SU-DHL-6 (cell line): ENCODE measurements at regions not wholly inside any gene's neighbourhood (a gene's known extent, or its start where the extent isn't known, plus 50 kb on each side); places are given as distances from the start of the nearest gene placed in this dataset.

Experiments
- H2AFZ ChIP-seq: fragments of 200-600 bp; sonication (generic); 2 replicates; pipeline ENCODE4 v1.6.1; 2014; ENCODE audit warnings: low read depth, mild to moderate bottlenecking, moderate library complexity, mixed read lengths, antibody characterized with exemption, low read length; ENCODE audit not compliant: severe bottlenecking
- H3F3A ChIP-seq: fragments of 200-600 bp; shearing (Covaris generic); 2 replicates; pipeline ENCODE4 v1.6.0; 2016; ENCODE audit warnings: antibody characterized with exemption, mild to moderate bottlenecking; ENCODE audit not compliant: insufficient read depth
- H3K27ac ChIP-seq: fragments of 200-600 bp; sonication (generic); 2 replicates; pipeline ENCODE4 v1.5.1; 2016; ENCODE audit warnings: low read depth, mild to moderate bottlenecking, low read length, moderate library complexity, mixed read lengths
- H3K27me3 ChIP-seq: fragments of 200-600 bp; sonication (generic), shearing (Covaris generic); 2 replicates; pipeline ENCODE4 v1.6.0; 2014; ENCODE audit warnings: mild to moderate bottlenecking, low read length
- H3K36me3 ChIP-seq: fragments of 200-600 bp; sonication (generic); 2 replicates; pipeline ENCODE4 v1.6.1; 2014; ENCODE audit warnings: mild to moderate bottlenecking, low read length, mixed read lengths
- H3K4me2 ChIP-seq: fragments of 300-600, 200-600 bp; shearing (Covaris generic), sonication (generic); 2 replicates; pipeline ENCODE4 v1.6.0; 2014; ENCODE audit warnings: low read length, low read depth, mild to moderate bottlenecking; ENCODE audit not compliant: poor library complexity, severe bottlenecking
- H3K4me3 ChIP-seq: fragments of 200-600 bp; sonication (generic); 2 replicates; pipeline ENCODE4 v1.5.1; 2014; ENCODE audit warnings: antibody characterized with exemption, low read length, mild to moderate bottlenecking, mixed read lengths; ENCODE audit not compliant: insufficient read depth, poor library complexity, severe bottlenecking
- H3K79me2 ChIP-seq: fragments of 200-600 bp; sonication (generic); 2 replicates; pipeline ENCODE4 v1.6.1; 2014; ENCODE audit warnings: mild to moderate bottlenecking, low read length, moderate library complexity; ENCODE audit not compliant: insufficient read depth
- H3K9ac ChIP-seq: fragments of 200-600 bp; sonication (generic); 2 replicates; pipeline ENCODE4 v1.7.0; 2014; ENCODE audit warnings: mild to moderate bottlenecking, low read length
- H3K9me2 ChIP-seq: fragments of 200-600 bp; sonication (generic); replicated peaks from 2 replicates; pipeline ENCODE4 v1.6.1; 2014; ENCODE audit warnings: low read length; ENCODE audit not compliant: insufficient read depth
- H3K9me3 ChIP-seq: fragments of 200-600 bp; sonication (generic); 2 replicates; pipeline ENCODE4 v1.6.1; 2014; ENCODE audit warnings: low read length, mixed read lengths; ENCODE audit not compliant: insufficient read depth
- H4K20me1 ChIP-seq: fragments of 200-600 bp; sonication (generic); 2 replicates; pipeline ENCODE4 v1.6.1; 2014; ENCODE audit warnings: low read depth, mild to moderate bottlenecking, antibody characterized with exemption, low read length, moderate library complexity, mixed read lengths
- EZH2phosphoT487 ChIP-seq: fragments of 200-600 bp; sonication (generic), shearing (Covaris generic); conservative IDR thresholded peaks from 2 replicates; pipeline ENCODE4 v1.6.1; 2018; ENCODE audit warnings: mild to moderate bottlenecking, antibody characterized with exemption, low read length, moderate library complexity, mixed read lengths
- TF ChIP-seq, protein P1 (sequence below): fragments of 200-600 bp; sonication (generic); IDR thresholded peaks from one replicate; pipeline ENCODE4 v1.5.1; 2017; ENCODE audit warnings: antibody characterized with exemption, mild to moderate bottlenecking, low read length, moderate library complexity; ENCODE audit not compliant: insufficient read depth, poor library complexity, severe bottlenecking

DNA sequence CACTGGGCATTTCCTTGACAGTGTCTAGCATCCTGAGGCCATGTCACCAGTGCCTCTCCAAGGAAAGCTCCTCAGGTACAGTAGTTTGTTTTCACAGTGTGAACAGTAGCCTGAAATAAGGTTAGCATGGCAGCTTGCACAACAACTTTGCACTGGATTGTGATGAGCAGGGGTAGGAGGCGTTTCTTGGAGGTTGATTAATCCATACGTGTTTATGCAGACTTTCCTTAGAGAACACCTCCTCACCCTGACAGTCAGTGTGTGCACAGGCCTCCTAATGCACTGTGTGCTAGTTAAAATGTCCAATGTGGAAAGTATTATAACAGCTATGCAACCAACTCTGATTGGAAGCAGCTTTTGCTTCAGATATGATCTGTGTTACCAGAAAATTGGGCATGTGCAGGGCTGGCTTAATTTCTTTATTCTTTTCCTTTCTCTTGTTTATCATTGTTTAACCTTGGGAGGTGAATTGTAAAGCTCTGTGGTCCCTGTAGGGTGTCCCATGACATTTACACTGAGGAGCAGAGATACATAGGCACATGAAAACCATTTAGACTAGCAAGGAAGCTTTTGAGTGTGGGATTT is 77.2 kb upstream of the LDAH start:
- no peaks in the 10 kb centered on the region for H3F3A ChIP-seq
- no peaks in the 10 kb centered on the region; the same call in 1 of the 2 replicates for H3K27me3 ChIP-seq
- H3K79me2 ChIP-seq: no peaks in the 10 kb centered on the region
- H3K9ac ChIP-seq: no peak overlapping the region
- no peaks in the 10 kb centered on the region for H4K20me1 ChIP-seq
- H3K9me3 ChIP-seq: no peaks in the 10 kb centered on the region
- no peaks in the 10 kb centered on the region for H3K36me3 ChIP-seq
- H2AFZ ChIP-seq: no peak overlapping the region
- TF ChIP-seq, protein P1, sequence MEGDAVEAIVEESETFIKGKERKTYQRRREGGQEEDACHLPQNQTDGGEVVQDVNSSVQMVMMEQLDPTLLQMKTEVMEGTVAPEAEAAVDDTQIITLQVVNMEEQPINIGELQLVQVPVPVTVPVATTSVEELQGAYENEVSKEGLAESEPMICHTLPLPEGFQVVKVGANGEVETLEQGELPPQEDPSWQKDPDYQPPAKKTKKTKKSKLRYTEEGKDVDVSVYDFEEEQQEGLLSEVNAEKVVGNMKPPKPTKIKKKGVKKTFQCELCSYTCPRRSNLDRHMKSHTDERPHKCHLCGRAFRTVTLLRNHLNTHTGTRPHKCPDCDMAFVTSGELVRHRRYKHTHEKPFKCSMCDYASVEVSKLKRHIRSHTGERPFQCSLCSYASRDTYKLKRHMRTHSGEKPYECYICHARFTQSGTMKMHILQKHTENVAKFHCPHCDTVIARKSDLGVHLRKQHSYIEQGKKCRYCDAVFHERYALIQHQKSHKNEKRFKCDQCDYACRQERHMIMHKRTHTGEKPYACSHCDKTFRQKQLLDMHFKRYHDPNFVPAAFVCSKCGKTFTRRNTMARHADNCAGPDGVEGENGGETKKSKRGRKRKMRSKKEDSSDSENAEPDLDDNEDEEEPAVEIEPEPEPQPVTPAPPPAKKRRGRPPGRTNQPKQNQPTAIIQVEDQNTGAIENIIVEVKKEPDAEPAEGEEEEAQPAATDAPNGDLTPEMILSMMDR: no peak
- TF ChIP-seq EZH2phosphoT487: 0 out of 2 replicates have a peak, but pooled peaks have one; percentile 20
- H3K27ac ChIP-seq: no peak overlapping the region
- no peak overlapping the region for H3K4me2 ChIP-seq
- no peak overlapping the region for H3K4me3 ChIP-seq
- no peaks in the 10 kb centered on the region for H3K9me2 ChIP-seq

DNA sequence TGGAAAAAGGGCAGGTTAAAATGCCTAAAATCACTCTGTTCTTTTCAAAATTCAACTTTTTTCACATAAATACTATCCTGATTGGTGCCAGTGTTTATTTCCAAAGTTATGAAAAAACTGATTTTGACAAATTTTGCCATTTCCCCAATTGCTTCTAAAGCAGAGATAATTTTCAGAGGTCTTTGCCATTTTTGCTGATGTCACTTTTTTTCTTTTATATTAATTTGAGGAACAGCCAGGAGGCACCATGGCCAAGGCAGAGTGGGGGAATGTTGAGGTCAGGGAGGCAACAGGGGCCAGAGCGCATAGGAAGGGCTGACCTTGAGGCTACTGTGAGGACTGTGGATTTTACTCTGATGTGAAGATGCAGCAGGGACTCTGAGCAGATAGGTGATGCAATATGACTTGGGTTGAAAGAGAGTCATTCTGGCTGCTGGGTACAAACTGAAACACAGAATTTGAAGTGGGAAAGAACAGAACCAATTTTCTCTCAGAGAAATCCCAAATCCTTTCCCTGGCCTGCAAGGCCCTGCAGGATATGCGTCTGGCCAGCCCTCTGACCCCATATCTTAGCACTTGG is 75.1 kb upstream of the LDAH start:
- Histone ChIP-seq H4K20me1 (no peaks in the 10 kb centered on the region), H3K27me3 (no peaks in the 10 kb centered on the region), H3K4me2 (no peak overlapping the region), H3K36me3 (no peaks in the 10 kb centered on the region), H3F3A (no peaks in the 10 kb centered on the region), H3K27ac (no peak overlapping the region), H3K9me2 (no peaks in the 10 kb centered on the region), H3K79me2 (no peaks in the 10 kb centered on the region), H3K4me3 (no peak overlapping the region), H3K9ac (no peak overlapping the region), H2AFZ (no peak overlapping the region), H3K9me3 (no peaks in the 10 kb centered on the region)
- TF ChIP-seq, protein P1: no peak
- no peak for TF ChIP-seq EZH2phosphoT487

DNA sequence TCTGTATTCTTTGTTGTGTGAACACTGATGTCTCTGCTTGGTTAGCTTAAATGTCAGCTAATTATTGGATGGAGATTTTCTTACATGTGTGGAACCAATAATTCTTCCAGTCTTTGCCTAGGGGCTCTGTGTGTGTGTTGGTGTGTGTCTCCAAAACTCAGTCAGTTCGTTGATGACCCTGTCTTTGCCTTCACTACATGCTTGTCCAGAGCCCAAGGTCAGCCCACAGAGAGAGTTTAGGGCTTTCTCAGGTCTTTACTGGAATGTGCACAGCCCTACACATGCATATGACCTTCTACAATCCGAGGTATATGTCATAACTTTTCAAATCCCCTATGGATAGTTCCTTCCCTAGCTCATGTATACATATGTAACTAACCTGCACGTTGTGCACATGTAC is 74.1 kb upstream of the LDAH start:
- TF ChIP-seq, protein P1: no peak
- TF ChIP-seq EZH2phosphoT487: no peak
- Histone ChIP-seq H3K4me2 (no peak overlapping the region), H3K36me3 (no peaks in the 10 kb centered on the region), H3K9me3 (no peaks in the 10 kb centered on the region), H3K4me3 (no peak overlapping the region), H3K27ac (no peak overlapping the region), H3F3A (no peaks in the 10 kb centered on the region), H3K9ac (no peak overlapping the region), H3K9me2 (no peaks in the 10 kb centered on the region), H2AFZ (no peak overlapping the region), H3K79me2 (no peaks in the 10 kb centered on the region), H3K27me3 (no peaks in the 10 kb centered on the region), H4K20me1 (no peaks in the 10 kb centered on the region)
